Neuronal stem cell (in vitro differentiated cells): ENCODE measurements at regions not wholly inside any gene's neighbourhood (a gene's known extent, or its start where the extent isn't known, plus 50 kb on each side); places are given as distances from the start of the nearest gene placed in this dataset.

Experiments
- DNase-seq: peaks from one replicate; pipeline ENCODE4 v3.0.0-alpha.2; 2013; ENCODE audit warnings: low spot score
- H2AFZ ChIP-seq: one replicate; pipeline ENCODE4 v1.6.1; 2013; ENCODE audit warnings: mild to moderate bottlenecking, low read length, inconsistent platforms
- H2AK5ac ChIP-seq: 2 replicates; pipeline ENCODE4 v1.6.1; 2013; ENCODE audit warnings: low read depth, mild to moderate bottlenecking, inconsistent platforms, low read length, moderate library complexity, mixed read lengths
- H2BK120ac ChIP-seq: 2 replicates; pipeline ENCODE4 v1.6.1; 2013; ENCODE audit warnings: low read depth, mild to moderate bottlenecking, inconsistent platforms, low read length, moderate library complexity, mixed read lengths
- H2BK12ac ChIP-seq: one replicate; pipeline ENCODE4 v1.6.1; 2013; ENCODE audit warnings: low read length, inconsistent platforms
- H2BK15ac ChIP-seq: 2 replicates; pipeline ENCODE4 v1.6.1; 2013; ENCODE audit warnings: mild to moderate bottlenecking, low read length, inconsistent platforms, mixed read lengths
- H2BK5ac ChIP-seq: one replicate; pipeline ENCODE4 v1.6.1; 2013; ENCODE audit warnings: inconsistent platforms, mild to moderate bottlenecking, low read length, moderate library complexity
- H3K14ac ChIP-seq: one replicate; pipeline ENCODE4 v1.6.1; 2013; ENCODE audit warnings: low read length, inconsistent platforms
- H3K18ac ChIP-seq: 2 replicates; pipeline ENCODE4 v1.6.1; 2013; ENCODE audit warnings: low read length, inconsistent platforms
- H3K23ac ChIP-seq: 2 replicates; pipeline ENCODE4 v1.6.1; 2013; ENCODE audit warnings: low read depth, mild to moderate bottlenecking, mixed read lengths, low read length, inconsistent platforms; ENCODE audit not compliant: poor library complexity
- H3K27ac ChIP-seq: replicated peaks from 3 replicates; pipeline ENCODE4 v1.5.1; 2013; ENCODE audit warnings: low read length, inconsistent platforms
- H3K27me3 ChIP-seq, 3 experiments: 2 replicates each; pipeline ENCODE4 v1.6.1; 2013; ENCODE audit warnings: low read length in 3 of 3, mild to moderate bottlenecking in 2 of 3, inconsistent platforms in 1 of 3, low read depth in 1 of 3, mixed read lengths in 1 of 3, moderate library complexity in 1 of 3; ENCODE audit not compliant: control insufficient read depth in 3 of 3, insufficient read depth in 3 of 3
- H3K36me3 ChIP-seq, 2 donors: replicated peaks in 1 of 2; 2 replicates each; pipeline ENCODE4 v1.6.1; 2013; ENCODE audit warnings: low read length in 2 of 2; ENCODE audit not compliant: control insufficient read depth in 2 of 2, insufficient read depth in 2 of 2
- H3K4ac ChIP-seq: 2 replicates; pipeline ENCODE4 v1.6.1; 2013; ENCODE audit warnings: inconsistent platforms, mild to moderate bottlenecking, low read length, moderate library complexity
- H3K4me1 ChIP-seq, 2 donors: 1 replicate in 1 of 2; 2 replicates in 1 of 2; pipeline ENCODE4 v1.6.1; 2013; ENCODE audit warnings: low read length in 2 of 2, low read depth in 1 of 2; ENCODE audit not compliant: control insufficient read depth in 2 of 2, insufficient read depth in 1 of 2
- H3K4me2 ChIP-seq: one replicate; pipeline ENCODE4 v1.6.1; 2013; ENCODE audit warnings: mild to moderate bottlenecking, low read length, inconsistent platforms; ENCODE audit not compliant: insufficient read depth, poor library complexity, severe bottlenecking
- H3K4me3 ChIP-seq, 2 donors: 2 replicates each; pipeline ENCODE4 v1.5.1; 2013; ENCODE audit warnings: low read length in 2 of 2, mild to moderate bottlenecking in 2 of 2, inconsistent platforms in 1 of 2, moderate library complexity in 1 of 2
- H3K79me1 ChIP-seq: one replicate; pipeline ENCODE4 v1.6.1; 2013; ENCODE audit warnings: low read depth, mild to moderate bottlenecking, inconsistent platforms, low read length, moderate library complexity
- H3K9ac ChIP-seq: one replicate; pipeline ENCODE4 v1.6.1; 2013; ENCODE audit warnings: mild to moderate bottlenecking, low read depth, low read length, inconsistent platforms; ENCODE audit not compliant: poor library complexity
- H3K9me3 ChIP-seq, 2 donors: replicated peaks in 1 of 2; 2 replicates each; pipeline versions ENCODE3 to v1.6.1; 2013; ENCODE audit warnings: low read length in 2 of 2, mild to moderate bottlenecking in 2 of 2, inconsistent platforms in 1 of 2, low read depth in 1 of 2, mixed read lengths in 1 of 2, moderate library complexity in 1 of 2; ENCODE audit not compliant: control insufficient read depth in 2 of 2, insufficient read depth in 1 of 2
- H4K8ac ChIP-seq: one replicate; pipeline ENCODE4 v1.6.1; 2013; ENCODE audit warnings: low read depth, mild to moderate bottlenecking, inconsistent platforms, low read length, moderate library complexity
- H4K91ac ChIP-seq: one replicate; pipeline ENCODE4 v1.6.1; 2013; ENCODE audit warnings: low read length, low read depth, mild to moderate bottlenecking, inconsistent platforms; ENCODE audit not compliant: poor library complexity
- WGBS, 2 donors: extraction: QIAGEN DNeasy Blood & Tissue Kit; methylation state at CpG; one replicate each; pipeline ENCODE4 v1.1.7; 2013; ENCODE audit warnings: missing lambda C conversion rate in 2 of 2, mixed read lengths in 1 of 2; ENCODE audit not compliant: insufficient read length in 2 of 2, insufficient replicate concordance in 1 of 2; ENCODE audit errors: extremely low coverage in 2 of 2; 5-methylcytosine and 5-hydroxymethylcytosine counted together

DNA sequence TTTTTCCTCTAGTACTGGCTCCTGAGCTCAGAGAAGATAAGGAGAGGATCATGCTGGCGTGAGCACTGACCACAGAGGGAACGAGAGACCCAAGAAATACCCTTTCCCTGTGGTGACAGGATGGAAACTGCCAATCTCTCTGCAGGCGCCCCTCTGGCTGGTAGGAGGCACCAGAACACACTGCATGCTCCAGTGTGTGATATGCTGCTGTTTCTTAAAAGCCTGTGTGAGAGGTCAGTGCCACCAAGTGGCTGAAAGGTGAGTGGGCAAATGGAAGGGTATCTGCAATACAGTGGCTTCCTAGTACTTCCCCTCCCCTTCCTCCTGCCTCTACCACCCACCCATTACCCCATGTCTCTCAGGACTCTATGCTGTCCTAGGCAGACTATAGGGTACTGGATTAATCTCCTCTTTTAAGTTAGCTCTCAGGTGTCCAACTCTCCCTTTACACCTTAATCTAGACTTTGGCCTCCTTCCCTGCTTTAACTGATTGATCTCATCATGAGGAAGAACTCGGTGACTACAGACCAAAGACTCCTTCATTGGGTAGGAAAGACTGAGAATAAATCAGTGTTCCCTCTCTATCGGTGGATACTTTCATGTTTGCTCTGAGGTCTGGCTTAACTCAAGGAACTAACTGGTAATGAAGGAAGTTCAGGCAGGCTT, 283.6 kb downstream of the ADRA2A start:
- no peak overlapping the region for H3K18ac ChIP-seq
- H2BK5ac ChIP-seq: no peak overlapping the region
- H2BK15ac ChIP-seq: no peak overlapping the region
- no peak overlapping the region for H3K27ac ChIP-seq
- H3K4me1 ChIP-seq: no peaks in the 10 kb centered on the region
- H3K9ac ChIP-seq: no peak overlapping the region
- H4K8ac ChIP-seq: no peak overlapping the region
- H3K27me3 ChIP-seq: no peaks in the 10 kb centered on the region
- no peak overlapping the region for H3K23ac ChIP-seq
- WGBS, 2 donors: no CpG with 5 or more reads among the region's 5 CpGs
- no peak overlapping the region for H2AK5ac ChIP-seq
- no peak overlapping the region for H3K14ac ChIP-seq
- no peak overlapping the region for H4K91ac ChIP-seq
- no peaks in the 10 kb centered on the region for H3K36me3 ChIP-seq
- H2BK12ac ChIP-seq: no peak overlapping the region
- DNase-seq: peak; percentile 38
- no peak overlapping the region for H2BK120ac ChIP-seq
- no peak overlapping the region for H3K4me3 ChIP-seq
- no peak overlapping the region for H3K4me2 ChIP-seq
- H3K79me1 ChIP-seq: no peaks in the 10 kb centered on the region
- H3K9me3 ChIP-seq: no peaks in the 10 kb centered on the region
- H3K4ac ChIP-seq: no peak overlapping the region
- no peak overlapping the region for H2AFZ ChIP-seq

DNA sequence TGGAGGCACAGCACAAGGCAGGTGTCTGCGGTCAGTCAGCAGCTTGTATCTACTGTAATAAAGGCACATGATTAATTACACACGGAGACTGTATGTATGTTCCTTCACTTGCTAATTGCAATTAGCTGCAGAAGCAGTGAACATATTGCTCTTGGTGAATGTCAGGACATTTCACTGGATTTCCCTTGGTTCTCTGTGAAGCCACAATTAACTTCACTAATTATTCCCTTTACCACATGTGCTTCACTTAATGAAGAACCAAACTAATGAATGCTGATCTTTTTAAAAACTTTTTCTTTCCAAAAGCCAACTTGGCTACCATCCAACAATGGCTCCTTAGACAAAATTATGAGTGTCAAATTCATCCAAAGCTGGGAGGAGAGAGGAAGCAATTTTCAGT, 290.7 kb downstream of the ADRA2A start:
- H2BK5ac ChIP-seq: no peak overlapping the region
- DNase-seq: no peak
- no peak overlapping the region for H4K8ac ChIP-seq
- H3K36me3 ChIP-seq: no peaks in the 10 kb centered on the region
- no peak overlapping the region for H2BK12ac ChIP-seq
- no peaks in the 10 kb centered on the region for H3K27me3 ChIP-seq
- no peak overlapping the region for H2BK15ac ChIP-seq
- no CpG with 5 or more reads among the region's 2 CpGs for WGBS, 2 donors
- H2AK5ac ChIP-seq: no peak overlapping the region
- no peaks in the 10 kb centered on the region for H3K4me1 ChIP-seq
- no peak overlapping the region for H2BK120ac ChIP-seq
- no peak overlapping the region for H3K14ac ChIP-seq
- H3K79me1 ChIP-seq: no peaks in the 10 kb centered on the region
- no peak overlapping the region for H3K9ac ChIP-seq
- no peaks in the 10 kb centered on the region for H3K9me3 ChIP-seq
- H2AFZ ChIP-seq: no peak overlapping the region
- H3K23ac ChIP-seq: no peak overlapping the region
- H4K91ac ChIP-seq: no peak overlapping the region
- no peak overlapping the region for H3K4ac ChIP-seq
- no peak overlapping the region for H3K4me2 ChIP-seq
- H3K4me3 ChIP-seq: no peak overlapping the region
- no peak overlapping the region for H3K18ac ChIP-seq
- H3K27ac ChIP-seq: no peak overlapping the region

- no peak overlapping the region for H2AFZ ChIP-seq
- no peak overlapping the region for H2BK15ac ChIP-seq
- no peaks in the 10 kb centered on the region for H3K79me1 ChIP-seq
- H3K23ac ChIP-seq: no peak overlapping the region
- no peak overlapping the region for H2BK5ac ChIP-seq
- no peak overlapping the region for H3K9ac ChIP-seq
- no peak overlapping the region for H2BK120ac ChIP-seq
- H3K27me3 ChIP-seq: no peaks in the 10 kb centered on the region
- H3K27ac ChIP-seq: no peak overlapping the region
- H3K36me3 ChIP-seq: no peaks in the 10 kb centered on the region
- no peak overlapping the region for H3K4me2 ChIP-seq
- no peak overlapping the region for H4K8ac ChIP-seq
- no peaks in the 10 kb centered on the region for H3K9me3 ChIP-seq
- H3K4ac ChIP-seq: no peak overlapping the region
- no peak overlapping the region for H3K18ac ChIP-seq
- no peak overlapping the region for H4K91ac ChIP-seq
- no peak overlapping the region for H3K14ac ChIP-seq
- no CpG with 5 or more reads among the region's 3 CpGs for WGBS, 2 donors
- DNase-seq: no peak
- H3K4me1 ChIP-seq: no peaks in the 10 kb centered on the region
- no peak overlapping the region for H2AK5ac ChIP-seq
- no peak overlapping the region for H2BK12ac ChIP-seq
- no peak overlapping the region for H3K4me3 ChIP-seq
Measured at GRCh38 chr10:111370101-111370500, 293.3 kb downstream of the ADRA2A start.

DNA sequence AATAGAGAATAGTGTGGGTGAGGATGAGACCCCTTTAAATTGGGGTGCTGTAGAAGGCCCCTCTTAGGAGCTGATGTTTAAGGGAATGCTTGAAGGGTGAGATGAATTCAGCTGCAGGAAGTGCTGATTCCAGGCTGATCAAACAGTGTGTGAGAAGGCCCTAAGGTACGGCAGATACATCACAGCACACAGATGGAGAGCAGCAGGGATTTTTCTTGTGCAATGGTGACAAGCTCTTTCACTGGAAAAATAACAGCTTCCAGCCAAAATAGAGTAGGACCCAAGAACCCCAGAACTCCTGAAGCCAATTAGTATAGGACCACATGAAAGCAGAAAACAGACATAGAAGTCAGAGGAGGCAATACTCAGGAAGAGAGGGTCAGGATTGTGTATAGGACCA, 296.9 kb downstream of the ADRA2A start:
- no peak overlapping the region for H3K14ac ChIP-seq
- H3K4me2 ChIP-seq: no peak overlapping the region
- H3K36me3 ChIP-seq: no peaks in the 10 kb centered on the region
- H2AFZ ChIP-seq: no peak overlapping the region
- no peak overlapping the region for H3K4ac ChIP-seq
- H3K27me3 ChIP-seq: no peaks in the 10 kb centered on the region
- no peak overlapping the region for H4K8ac ChIP-seq
- no peak overlapping the region for H2BK12ac ChIP-seq
- DNase-seq: no peak
- H3K9me3 ChIP-seq: no peaks in the 10 kb centered on the region
- no peak overlapping the region for H2BK15ac ChIP-seq
- H2AK5ac ChIP-seq: no peak overlapping the region
- H3K23ac ChIP-seq: no peak overlapping the region
- no peak overlapping the region for H3K18ac ChIP-seq
- no peak overlapping the region for H2BK120ac ChIP-seq
- H3K4me1 ChIP-seq: no peaks in the 10 kb centered on the region
- no CpG with 5 or more reads among the region's 1 CpG for WGBS, 2 donors
- no peak overlapping the region for H3K4me3 ChIP-seq
- no peak overlapping the region for H2BK5ac ChIP-seq
- H3K79me1 ChIP-seq: no peaks in the 10 kb centered on the region
- no peak overlapping the region for H4K91ac ChIP-seq
- H3K27ac ChIP-seq: no peak overlapping the region
- H3K9ac ChIP-seq: no peak overlapping the region
